Activated naive CD4-positive, alpha-beta T cell treated with anti-CD3 and anti-CD28 coated beads for 36 hours (primary cell): ENCODE measurements at regions not wholly inside any gene's neighbourhood (a gene's known extent, or its start where the extent isn't known, plus 50 kb on each side); places are given as distances from the start of the nearest gene placed in this dataset.

Experiments
- CTCF ChIA-PET: fragments of 350-600 bp; sonication (Branson Sonifier 250); formaldehyde crosslinking; loops from one replicate; lab custom pipeline; 2021; ENCODE audit warnings: antibody characterized with exemption; lab: Charles Lee
- DNase-seq: peaks from one replicate; pipeline ENCODE4 v3.0.0-alpha.2; 2020
- H3K27ac Mint-ChIP-seq: one replicate; pipeline ENCODE4 v1.8.0; 2021; ENCODE audit warnings: mild to moderate bottlenecking, mixed read lengths
- H3K27me3 Mint-ChIP-seq: one replicate; pipeline ENCODE4 v1.8.0; 2021; ENCODE audit warnings: low read depth, mixed read lengths
- H3K36me3 Mint-ChIP-seq: one replicate; pipeline ENCODE4 v1.8.0; 2021; ENCODE audit warnings: low read depth, mixed read lengths
- H3K4me1 Mint-ChIP-seq: one replicate; pipeline ENCODE4 v1.8.0; 2021; ENCODE audit warnings: low read depth, mixed read lengths
- H3K4me3 Mint-ChIP-seq: one replicate; pipeline ENCODE4 v1.8.0; 2021; ENCODE audit warnings: mild to moderate bottlenecking, moderate library complexity, mixed read lengths
- H3K9me3 Mint-ChIP-seq: one replicate; pipeline ENCODE4 v1.8.0; 2021; ENCODE audit warnings: mixed read lengths
- intact Hi-C: fragments of 100-400 bp; cut with micrococcal nuclease; formaldehyde crosslinking; loops from one replicate; pipeline ENCODE4 v1.15.1; 2023

- H3K4me1 Mint-ChIP-seq: no peaks in the 10 kb centered on the region
- H3K27me3 Mint-ChIP-seq: no peaks in the 10 kb centered on the region
- CTCF ChIA-PET: no interaction called here
- H3K4me3 Mint-ChIP-seq: no peak overlapping the region
- intact Hi-C loops: no loop called here
- H3K36me3 Mint-ChIP-seq: no peaks in the 10 kb centered on the region
- no peak for DNase-seq
- H3K27ac Mint-ChIP-seq: no peak overlapping the region
- H3K9me3 Mint-ChIP-seq: no peaks in the 10 kb centered on the region
These were observed 198.8 kb downstream of the FAT3 start for GRCh38 chr11:92423115-92424034.

GRCh38 chr11:92424281-92424680, 199.7 kb downstream of the FAT3 start:
- intact Hi-C loops: no loop called here
- Mint-ChIP-seq H3K4me1 (no peaks in the 10 kb centered on the region), H3K36me3 (no peaks in the 10 kb centered on the region), H3K4me3 (no peak overlapping the region), H3K27me3 (no peaks in the 10 kb centered on the region), H3K27ac (no peak overlapping the region), H3K9me3 (peaks cover 3% of the 10 kb centered on the region)
- CTCF ChIA-PET: no interaction called here
- no peak for DNase-seq

GRCh38 chr11:92425127-92425526, 200.5 kb downstream of the FAT3 start:
- Mint-ChIP-seq H3K9me3 (peaks cover 5% of the 10 kb centered on the region), H3K4me1 (no peaks in the 10 kb centered on the region), H3K27ac (no peak overlapping the region), H3K4me3 (no peak overlapping the region), H3K27me3 (no peaks in the 10 kb centered on the region), H3K36me3 (no peaks in the 10 kb centered on the region)
- CTCF ChIA-PET: no interaction called here
- DNase-seq: no peak
- intact Hi-C loops: no loop called here

GRCh38 chr11:92432515-92432914, 207.9 kb downstream of the FAT3 start:
- intact Hi-C loops: no loop called here
- DNase-seq: no peak
- no peak overlapping the region for H3K27ac Mint-ChIP-seq
- no peaks in the 10 kb centered on the region for H3K36me3 Mint-ChIP-seq
- CTCF ChIA-PET: no interaction called here
- no peak overlapping the region for H3K4me3 Mint-ChIP-seq
- H3K27me3 Mint-ChIP-seq: no peaks in the 10 kb centered on the region
- H3K4me1 Mint-ChIP-seq: no peaks in the 10 kb centered on the region
- H3K9me3 Mint-ChIP-seq: peaks cover 5% of the 10 kb centered on the region

- DNase-seq: no peak
These were observed 211.7 kb downstream of the FAT3 start for GRCh38 chr11:92436034-92436920.

GRCh38 chr11:92439133-92439532, 214.5 kb downstream of the FAT3 start:
- no peak for DNase-seq
- Mint-ChIP-seq H3K27ac (no peak overlapping the region), H3K4me3 (no peak overlapping the region), H3K4me1 (no peaks in the 10 kb centered on the region), H3K9me3 (peaks cover 3% of the 10 kb centered on the region), H3K27me3 (no peaks in the 10 kb centered on the region), H3K36me3 (no peaks in the 10 kb centered on the region)
- CTCF ChIA-PET: no interaction called here
- intact Hi-C loops: no loop called here

More at GRCh38 chr11:92436034-92436920, 211.7 kb downstream of the FAT3 start:
- H3K4me1 Mint-ChIP-seq: no peaks in the 10 kb centered on the region
- intact Hi-C loops: no loop called here
- H3K36me3 Mint-ChIP-seq: no peaks in the 10 kb centered on the region
- no peak overlapping the region for H3K27ac Mint-ChIP-seq
- CTCF ChIA-PET: no interaction called here
- H3K9me3 Mint-ChIP-seq: peaks cover 3% of the 10 kb centered on the region
- no peak overlapping the region for H3K4me3 Mint-ChIP-seq
- no peaks in the 10 kb centered on the region for H3K27me3 Mint-ChIP-seq

GRCh38 chr11:92440701-92441442, 216.3 kb downstream of the FAT3 start:
- intact Hi-C loops: no loop called here
- peaks cover 3% of the 10 kb centered on the region for H3K9me3 Mint-ChIP-seq
- no peak for DNase-seq
- no peak overlapping the region for H3K27ac Mint-ChIP-seq
- CTCF ChIA-PET: no interaction called here
- H3K4me3 Mint-ChIP-seq: no peak overlapping the region
- no peaks in the 10 kb centered on the region for H3K36me3 Mint-ChIP-seq
- H3K27me3 Mint-ChIP-seq: no peaks in the 10 kb centered on the region
- no peaks in the 10 kb centered on the region for H3K4me1 Mint-ChIP-seq

- intact Hi-C loops: no loop called here
- H3K4me3 Mint-ChIP-seq: no peak overlapping the region
- no peak for DNase-seq
- no peaks in the 10 kb centered on the region for H3K27me3 Mint-ChIP-seq
- CTCF ChIA-PET: no interaction called here
- no peak overlapping the region for H3K27ac Mint-ChIP-seq
- no peaks in the 10 kb centered on the region for H3K4me1 Mint-ChIP-seq
- peaks cover 3% of the 10 kb centered on the region for H3K9me3 Mint-ChIP-seq
- H3K36me3 Mint-ChIP-seq: no peaks in the 10 kb centered on the region
These were observed 216.8 kb downstream of the FAT3 start for GRCh38 chr11:92441443-92441726.

- Mint-ChIP-seq H3K4me1 (no peaks in the 10 kb centered on the region), H3K36me3 (no peaks in the 10 kb centered on the region), H3K4me3 (no peak overlapping the region), H3K9me3 (peaks cover 3% of the 10 kb centered on the region), H3K27ac (no peak overlapping the region), H3K27me3 (no peaks in the 10 kb centered on the region)
- intact Hi-C loops: no loop called here
- CTCF ChIA-PET: no interaction called here
- no peak for DNase-seq
These were observed 218.6 kb downstream of the FAT3 start for GRCh38 chr11:92443199-92443598.

GRCh38 chr11:92447586-92447985, 223.0 kb downstream of the FAT3 start:
- Mint-ChIP-seq H3K4me1 (no peaks in the 10 kb centered on the region), H3K4me3 (no peak overlapping the region), H3K27ac (no peak overlapping the region), H3K36me3 (no peaks in the 10 kb centered on the region), H3K27me3 (no peaks in the 10 kb centered on the region), H3K9me3 (no peaks in the 10 kb centered on the region)
- CTCF ChIA-PET: no interaction called here
- intact Hi-C loops: no loop called here
- DNase-seq: no peak

- DNase-seq: no peak
- no peaks in the 10 kb centered on the region for H3K36me3 Mint-ChIP-seq
- no peaks in the 10 kb centered on the region for H3K9me3 Mint-ChIP-seq
- no peaks in the 10 kb centered on the region for H3K4me1 Mint-ChIP-seq
- H3K27ac Mint-ChIP-seq: no peak overlapping the region
- intact Hi-C loops: no loop called here
- H3K27me3 Mint-ChIP-seq: no peaks in the 10 kb centered on the region
- H3K4me3 Mint-ChIP-seq: no peak overlapping the region
- CTCF ChIA-PET: no interaction called here
These were observed 224.6 kb downstream of the FAT3 start for GRCh38 chr11:92449222-92449621.

- intact Hi-C loops: no loop called here
- H3K9me3 Mint-ChIP-seq: no peaks in the 10 kb centered on the region
These were observed 225.2 kb downstream of the FAT3 start for GRCh38 chr11:92449780-92450179.

More at GRCh38 chr11:92449780-92450179, 225.2 kb downstream of the FAT3 start:
- Mint-ChIP-seq H3K4me1 (no peaks in the 10 kb centered on the region), H3K27me3 (no peaks in the 10 kb centered on the region), H3K27ac (no peak overlapping the region), H3K4me3 (no peak overlapping the region), H3K36me3 (no peaks in the 10 kb centered on the region)
- no peak for DNase-seq
- CTCF ChIA-PET: no interaction called here
